ENCODE measurements at regions not wholly inside any gene's neighbourhood (a gene's known extent, or its start where the extent isn't known, plus 50 kb on each side); places are given as distances from the start of the nearest gene placed in this dataset.

DNA sequence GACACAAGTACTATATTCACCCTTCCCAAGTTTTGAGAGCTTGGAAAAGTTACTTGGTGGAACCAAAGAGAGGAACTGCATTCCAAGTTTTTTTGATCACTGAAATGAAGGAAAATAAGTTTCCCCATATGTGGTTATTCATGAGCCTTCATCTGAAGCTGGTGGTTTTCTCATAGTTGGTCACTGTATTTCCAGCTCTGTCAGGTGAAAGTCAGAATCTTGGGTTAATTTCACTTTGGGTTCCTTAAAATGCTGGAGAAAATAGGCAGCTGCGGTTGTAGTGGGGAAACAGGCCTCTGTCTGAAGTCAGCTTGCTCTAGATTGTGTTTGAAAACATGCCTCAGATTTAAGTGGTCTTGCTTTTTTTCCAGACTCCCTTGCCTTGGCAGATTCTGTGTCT, 200.5 kb downstream of the HRH4 start:
- no peak for TF ChIP-seq SP1 (IDR thresholded peaks at IDR 0.05)
- TF ChIP-seq, protein P1, sequence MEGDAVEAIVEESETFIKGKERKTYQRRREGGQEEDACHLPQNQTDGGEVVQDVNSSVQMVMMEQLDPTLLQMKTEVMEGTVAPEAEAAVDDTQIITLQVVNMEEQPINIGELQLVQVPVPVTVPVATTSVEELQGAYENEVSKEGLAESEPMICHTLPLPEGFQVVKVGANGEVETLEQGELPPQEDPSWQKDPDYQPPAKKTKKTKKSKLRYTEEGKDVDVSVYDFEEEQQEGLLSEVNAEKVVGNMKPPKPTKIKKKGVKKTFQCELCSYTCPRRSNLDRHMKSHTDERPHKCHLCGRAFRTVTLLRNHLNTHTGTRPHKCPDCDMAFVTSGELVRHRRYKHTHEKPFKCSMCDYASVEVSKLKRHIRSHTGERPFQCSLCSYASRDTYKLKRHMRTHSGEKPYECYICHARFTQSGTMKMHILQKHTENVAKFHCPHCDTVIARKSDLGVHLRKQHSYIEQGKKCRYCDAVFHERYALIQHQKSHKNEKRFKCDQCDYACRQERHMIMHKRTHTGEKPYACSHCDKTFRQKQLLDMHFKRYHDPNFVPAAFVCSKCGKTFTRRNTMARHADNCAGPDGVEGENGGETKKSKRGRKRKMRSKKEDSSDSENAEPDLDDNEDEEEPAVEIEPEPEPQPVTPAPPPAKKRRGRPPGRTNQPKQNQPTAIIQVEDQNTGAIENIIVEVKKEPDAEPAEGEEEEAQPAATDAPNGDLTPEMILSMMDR (IDR thresholded peaks at IDR 0.05; ENCODE audit: low read depth, low read length, missing input control), result no peak

Measured in liver (tissue), 3 donors.